ENCODE measurements at regions not wholly inside any gene's neighbourhood (a gene's known extent, or its start where the extent isn't known, plus 50 kb on each side); places are given as distances from the start of the nearest gene placed in this dataset.

GRCh38 chr18:27473318-27473717 lies 288.2 kb upstream of the CHST9 start:
- H3K23ac ChIP-seq (ENCODE audit: low read depth, low read length) = no peak overlapping the region
- no peaks in the 10 kb centered on the region for H3K4me1 ChIP-seq (ENCODE audit: control insufficient read depth, insufficient read depth, low read length)
- H2BK5ac ChIP-seq (ENCODE audit: low read depth, low read length, poor library complexity, severe bottlenecking) = no peak overlapping the region
- no peak overlapping the region for H3K4me2 ChIP-seq (ENCODE audit: low read depth, low read length)
- no TSS peak for BruUV-seq (replicated peaks)
- ATAC-seq (ENCODE audit: low read depth) (no peak), DNase-seq (no peak)
- H4K20me1 ChIP-seq (ENCODE audit: insufficient read depth, low read length) = no peaks in the 10 kb centered on the region
- H3K27me3 ChIP-seq (ENCODE audit: control insufficient read depth, insufficient read depth, low read length) = no peaks in the 10 kb centered on the region
- no peak overlapping the region for H2BK15ac ChIP-seq (ENCODE audit: low read depth, low read length)
- ChIA-PET CTCF (interaction anchor here (0.6 kb wide), 1 partner anchor 56 kb away, joined by 4 read pairs; no protein-coding TSS in a partner anchor), POLR2A (ENCODE audit: unreplicated experiment) (no interaction called here)
- H2BK120ac ChIP-seq (ENCODE audit: low read depth, low read length) = no peak overlapping the region
- H3K79me1 ChIP-seq (ENCODE audit: low read depth in 1 of 2, low read length in 2 of 2) = no peaks in the 10 kb centered on the region
- H4K8ac ChIP-seq (ENCODE audit: low read depth in 2 of 2, low read length in 2 of 2) = no peak overlapping the region
- no peaks in the 10 kb centered on the region for H3K36me3 ChIP-seq (ENCODE audit: control insufficient read depth, insufficient read depth, low read length)
- no peak overlapping the region for H3K27ac ChIP-seq (ENCODE audit: insufficient read depth, low read length)
- peaks cover 9% of the 10 kb centered on the region for H3K9me3 ChIP-seq (ENCODE audit: control insufficient read depth, insufficient read depth, low read length)
- H3K4me3 ChIP-seq (ENCODE audit: insufficient read depth, low read depth, low read length) = no peak overlapping the region
- 50% methylated on average over 1 of the region's 6 CpGs; no CpG with 5 or more reads in 1 of the 2 experiments for WGBS, 2 experiments (ENCODE audit: extremely low coverage in 2 of 2, insufficient read length in 1 of 2)
- no peak overlapping the region for H4K5ac ChIP-seq (ENCODE audit: low read depth, low read length)
- TF ChIP-seq RFX5 (IDR thresholded peaks at IDR 0.05; ENCODE audit: low read depth, low read length) (no peak), RAD21 (IDR thresholded peaks at IDR 0.05; ENCODE audit: low read length) (no peak), SMC3 (IDR thresholded peaks at IDR 0.05; ENCODE audit: low read depth, low read length) (no peak), BHLHE40 (IDR thresholded peaks at IDR 0.05; ENCODE audit: low read depth, low read length) (no peak), ELK1 (IDR thresholded peaks at IDR 0.05; ENCODE audit: borderline replicate concordance, low read depth, low read length) (no peak), MXI1 (IDR thresholded peaks at IDR 0.05; ENCODE audit: borderline replicate concordance, low read depth, low read length) (no peak), RCOR1 (IDR thresholded peaks at IDR 0.05; ENCODE audit: insufficient replicate concordance, low read length) (no peak), MAZ (IDR thresholded peaks at IDR 0.05; ENCODE audit: borderline replicate concordance, low read depth, low read length) (no peak), CHD1 (IDR thresholded peaks at IDR 0.05; ENCODE audit: low read depth, low read length) (no peak)
- TF ChIP-seq, protein P1, sequence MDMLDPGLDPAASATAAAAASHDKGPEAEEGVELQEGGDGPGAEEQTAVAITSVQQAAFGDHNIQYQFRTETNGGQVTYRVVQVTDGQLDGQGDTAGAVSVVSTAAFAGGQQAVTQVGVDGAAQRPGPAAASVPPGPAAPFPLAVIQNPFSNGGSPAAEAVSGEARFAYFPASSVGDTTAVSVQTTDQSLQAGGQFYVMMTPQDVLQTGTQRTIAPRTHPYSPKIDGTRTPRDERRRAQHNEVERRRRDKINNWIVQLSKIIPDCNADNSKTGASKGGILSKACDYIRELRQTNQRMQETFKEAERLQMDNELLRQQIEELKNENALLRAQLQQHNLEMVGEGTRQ (IDR thresholded peaks at IDR 0.05; ENCODE audit: low read depth, low read length) = no peak
- H3K18ac ChIP-seq (ENCODE audit: low read depth, low read length) = no peak overlapping the region
- no peak overlapping the region for H2AFZ ChIP-seq (replicated peaks; ENCODE audit: low read length, poor library complexity)
- dilution Hi-C loops (cut with HindIII; ENCODE audit: low sequenced_read_pairs, unreplicated experiment) = no loop called here
- no peak overlapping the region for H2AK9ac ChIP-seq (replicated peaks; ENCODE audit: low read depth, low read length, poor library complexity)
- no peak overlapping the region for H2AK5ac ChIP-seq (ENCODE audit: low read depth, low read length)
- in situ Hi-C loops (cut with MboI; ENCODE audit: low sequenced_read_pairs) = no loop called here
- H3K9me1 ChIP-seq (ENCODE audit: insufficient read depth, low read length) = no peaks in the 10 kb centered on the region
- no peak overlapping the region for H2BK20ac ChIP-seq (ENCODE audit: low read depth, low read length)
- no peak overlapping the region for H3K56ac ChIP-seq (ENCODE audit: extremely low read depth, insufficient read depth, low read length)
- no peak overlapping the region for H3K9ac ChIP-seq (ENCODE audit: low read depth, low read length)
- intact Hi-C loops (cut with micrococcal nuclease) = no loop called here
- H4K91ac ChIP-seq (ENCODE audit: insufficient read depth, low read depth, low read length) = no peak overlapping the region
- H3K4ac ChIP-seq (ENCODE audit: low read depth, low read length) = no peak overlapping the region
- H3K14ac ChIP-seq (replicated peaks; ENCODE audit: low read depth, low read length) = no peak overlapping the region
